Hematopoietic multipotent progenitor cell treated with erythropoietin and hydrocortisone succinate and interleukin-3 and kit ligand, for 6 days (in vitro differentiated cells): ENCODE measurements at regions not wholly inside any gene's neighbourhood (a gene's known extent, or its start where the extent isn't known, plus 50 kb on each side); places are given as distances from the start of the nearest gene placed in this dataset.
"Not testable (repeated sequence)": the region's sequence is repeated elsewhere in the genome, so short reads cannot be mapped to it uniquely, and the experiment has no call there.

Experiments
- DNase-seq: peaks from one replicate; pipeline ENCODE4 v3.0.0-alpha.2; 2015

- no peak for DNase-seq
These were observed 51.5 kb upstream of the C1orf53 start for GRCh38 chr1:197850918-197851317.

- DNase-seq = peak; percentile 52
These were observed 52.4 kb upstream of the C1orf53 start for GRCh38 chr1:197850042-197850441.

- DNase-seq = no peak
These were observed 54.1 kb upstream of the C1orf53 start for GRCh38 chr1:197848350-197848749.

DNA sequence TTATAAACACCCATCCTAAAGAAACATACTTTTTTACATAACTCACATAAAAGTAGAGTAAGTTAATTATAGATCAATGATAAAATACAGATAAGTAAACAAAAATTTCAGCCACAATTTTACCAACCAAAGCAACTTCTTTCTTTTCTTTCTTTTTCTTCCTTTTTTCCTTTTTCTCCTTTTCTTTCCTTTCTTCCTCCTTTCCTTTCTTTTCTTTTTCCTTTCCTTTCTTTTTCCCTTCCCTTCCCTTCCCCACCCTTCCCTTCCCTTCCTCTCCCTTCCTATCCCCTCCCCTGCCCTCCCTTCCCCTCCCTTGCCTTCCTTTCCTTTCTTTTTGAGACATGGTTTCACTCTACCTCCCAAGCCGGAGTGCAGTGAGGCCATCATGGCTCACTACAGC lies 56.5 kb upstream of the C1orf53 start:
- DNase-seq = no peak

DNA sequence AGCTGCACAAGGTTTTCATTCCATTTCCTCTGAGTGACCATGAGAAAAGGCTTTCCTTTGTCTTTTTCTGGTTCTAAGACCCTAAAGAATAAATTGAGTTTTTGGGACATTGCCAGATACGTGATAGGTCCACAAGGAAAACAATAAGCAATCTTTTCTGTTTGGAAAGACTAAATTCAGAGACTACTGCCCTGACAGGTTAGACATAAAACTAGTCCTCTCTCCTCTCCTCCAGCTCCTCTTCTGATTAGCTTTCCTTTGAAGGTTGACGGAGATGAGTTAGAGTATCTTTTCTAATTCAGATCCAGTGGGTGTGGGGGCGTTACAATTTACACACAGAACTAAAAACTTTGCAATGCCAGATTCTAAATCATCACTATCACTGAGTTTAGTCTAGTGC lies 57.8 kb upstream of the C1orf53 start:
- no peak for DNase-seq

DNA sequence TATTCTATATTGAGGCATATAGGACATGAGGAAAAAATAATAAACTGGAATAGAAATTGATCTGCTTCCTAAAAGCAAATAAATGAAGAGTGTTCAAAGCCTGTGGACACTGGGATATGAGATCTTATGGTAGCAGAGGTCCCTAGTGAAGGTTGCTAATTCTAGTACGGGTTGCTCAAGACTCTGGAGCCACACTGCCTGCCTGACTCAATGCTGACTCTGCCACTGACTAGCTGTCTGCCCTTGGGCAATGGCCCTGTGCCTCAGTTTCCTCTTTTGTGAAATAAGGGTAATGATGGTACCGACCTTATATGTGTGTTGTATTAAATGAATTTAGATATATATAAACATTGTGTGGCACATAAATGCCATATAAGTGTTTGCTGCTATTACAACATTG lies 59.0 kb upstream of the C1orf53 start:
- no peak for DNase-seq

DNA sequence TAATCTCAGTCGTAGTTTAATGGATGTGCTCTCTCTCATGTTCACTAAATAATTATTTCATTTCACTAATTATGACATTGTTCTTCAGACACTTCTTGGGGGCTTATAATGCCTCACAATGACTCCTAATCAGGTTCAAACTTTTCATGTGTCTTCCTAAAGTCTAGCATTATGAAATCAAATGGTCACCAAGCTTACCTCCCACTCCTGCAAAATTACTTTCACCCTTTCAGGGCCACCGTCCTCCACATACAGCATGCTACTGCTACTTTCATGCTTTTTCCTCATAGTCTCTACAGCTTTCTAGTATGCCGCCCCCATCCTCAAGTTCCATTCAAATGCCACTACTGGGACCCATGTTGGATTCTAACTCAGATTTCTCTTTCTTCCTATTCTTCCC lies 59.8 kb upstream of the C1orf53 start:
- no peak for DNase-seq

DNA sequence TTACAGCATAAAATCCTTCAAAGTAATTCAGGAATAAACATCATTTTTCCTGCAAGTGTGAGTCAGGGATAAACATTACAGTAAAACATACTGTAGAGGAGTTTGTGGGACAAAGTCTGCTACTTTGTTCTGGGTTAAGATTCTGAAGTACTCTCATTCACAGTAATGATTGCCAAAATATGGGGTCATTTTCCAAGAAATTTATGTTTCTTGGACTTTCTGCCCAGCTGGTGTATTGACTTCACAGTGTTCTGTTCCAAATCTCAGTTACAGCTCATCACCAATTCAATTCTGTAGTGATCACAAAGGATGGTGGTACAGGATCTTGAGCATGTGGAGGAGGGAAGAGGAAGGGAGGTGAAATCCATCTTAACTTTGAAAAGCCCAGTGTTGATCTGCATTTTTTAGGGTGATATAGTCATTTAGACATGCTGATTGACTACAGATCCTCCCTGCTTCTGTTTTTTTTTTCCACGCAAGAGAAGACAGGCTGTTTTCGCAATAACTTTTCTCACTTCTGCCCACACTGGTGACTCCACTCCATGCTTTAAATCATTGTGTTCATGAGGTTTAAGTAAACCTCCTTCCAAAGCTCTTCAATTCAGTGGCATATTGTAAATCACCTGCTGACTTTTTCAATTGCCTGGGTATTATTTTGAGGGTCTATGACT lies 60.4 kb upstream of the C1orf53 start:
- DNase-seq = peak; percentile 24

DNA sequence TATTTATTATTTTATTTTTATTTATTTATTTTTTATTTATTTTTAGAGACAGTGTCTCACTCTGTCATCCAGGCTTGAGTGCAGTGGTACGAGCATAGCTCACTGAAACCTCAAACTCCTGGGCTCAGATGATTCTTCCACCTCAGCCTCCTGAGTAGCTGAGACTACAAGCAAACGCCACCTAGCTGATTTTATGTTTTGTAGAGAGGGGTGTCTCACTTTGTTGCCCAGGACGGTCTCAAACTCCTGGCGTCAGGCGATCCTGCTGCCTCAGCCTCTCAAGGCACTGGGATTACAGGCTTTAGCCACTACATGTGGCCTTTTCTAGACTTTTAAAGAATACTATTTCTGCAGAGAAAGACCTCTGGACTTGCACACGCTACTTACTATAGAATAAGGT lies 61.3 kb upstream of the C1orf53 start:
- no peak for DNase-seq

DNA sequence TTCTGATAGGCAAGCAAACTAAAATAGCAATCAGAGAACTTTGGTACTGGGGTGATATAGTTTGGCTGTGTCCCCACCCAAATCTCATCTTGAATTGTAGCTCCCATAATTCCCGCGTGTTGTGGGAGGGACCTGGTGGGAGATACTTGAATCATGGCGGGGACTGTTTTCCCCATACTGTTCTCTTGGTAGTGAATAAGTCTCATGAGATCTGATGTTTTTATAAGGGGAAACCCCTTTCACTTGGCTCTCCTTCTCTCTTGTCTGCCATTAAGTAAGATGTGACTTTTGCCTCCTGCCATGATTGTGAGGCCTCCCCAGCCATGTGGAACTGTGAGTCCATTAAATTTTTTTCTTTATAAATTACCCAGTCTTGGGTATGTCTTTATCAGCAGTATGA lies 62.6 kb upstream of the C1orf53 start:
- DNase-seq = not testable (repeated sequence)

DNA sequence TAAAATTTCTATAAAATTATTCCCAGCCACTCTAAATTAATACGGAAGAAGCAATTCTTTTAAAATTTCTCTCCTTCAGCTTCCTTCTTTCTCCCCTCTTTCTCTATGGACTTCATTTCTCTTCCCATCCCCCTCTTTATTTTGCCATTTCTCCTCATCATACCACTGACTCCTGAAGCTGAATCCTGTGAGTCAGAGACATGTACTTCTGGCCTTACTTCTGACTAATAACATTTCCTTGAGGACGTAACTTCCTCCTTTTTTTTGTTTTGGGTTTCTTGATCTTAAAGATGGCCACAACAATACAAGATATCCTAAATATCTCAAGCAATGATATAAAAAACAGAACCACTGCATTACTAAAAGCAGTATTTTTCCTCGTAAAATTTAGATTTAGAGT lies 63.6 kb upstream of the DENND1B start:
- peak; percentile 12 for DNase-seq

GRCh38 chr1:197837911-197838310 lies 62.6 kb upstream of the DENND1B start:
- DNase-seq = no peak

GRCh38 chr1:197836356-197836755 lies 61.1 kb upstream of the DENND1B start:
- DNase-seq = not testable (repeated sequence)

DNA sequence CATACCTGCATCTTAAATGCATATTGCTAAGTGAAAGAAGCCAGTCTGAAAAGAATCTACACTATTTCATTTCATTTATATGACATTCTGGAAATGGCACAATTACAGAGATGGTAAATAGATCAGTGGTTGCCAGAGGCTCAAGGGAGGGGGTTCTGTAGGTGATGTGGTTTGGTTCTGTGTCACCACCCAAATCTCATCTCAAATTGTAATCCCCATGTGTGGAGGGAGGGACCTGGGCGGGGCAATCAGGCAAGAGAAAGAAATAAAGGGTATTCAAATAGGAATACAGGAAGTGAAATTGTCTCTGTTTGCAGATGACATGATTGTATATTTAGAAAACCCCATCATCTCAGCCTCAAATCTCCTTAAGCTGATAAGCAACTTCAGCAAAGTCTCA lies 53.7 kb upstream of the DENND1B start:
- DNase-seq = not testable (repeated sequence)

DNA sequence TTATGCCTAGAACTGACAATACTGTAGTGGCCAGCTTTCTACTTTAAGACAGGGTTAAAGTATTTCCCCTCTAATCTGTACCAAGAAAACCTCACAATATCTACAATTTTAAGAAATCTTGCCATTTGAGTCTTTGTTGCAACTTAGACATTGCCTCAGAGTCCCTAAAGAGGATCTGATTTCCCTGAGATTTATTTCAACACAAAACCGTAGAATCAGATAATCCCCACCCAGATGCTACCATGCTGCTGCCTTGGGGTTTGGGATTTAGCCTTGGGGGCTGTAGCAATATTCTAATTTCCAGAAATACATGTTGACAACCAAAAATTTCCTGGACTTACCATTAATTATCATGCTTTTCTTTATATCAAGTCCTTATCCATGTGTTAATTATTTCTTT lies 50.3 kb upstream of the DENND1B start:
- DNase-seq = peak; percentile 26
